ENCODE measurements at regions not wholly inside any gene's neighbourhood (a gene's known extent, or its start where the extent isn't known, plus 50 kb on each side); places are given as distances from the start of the nearest gene placed in this dataset.

DNA sequence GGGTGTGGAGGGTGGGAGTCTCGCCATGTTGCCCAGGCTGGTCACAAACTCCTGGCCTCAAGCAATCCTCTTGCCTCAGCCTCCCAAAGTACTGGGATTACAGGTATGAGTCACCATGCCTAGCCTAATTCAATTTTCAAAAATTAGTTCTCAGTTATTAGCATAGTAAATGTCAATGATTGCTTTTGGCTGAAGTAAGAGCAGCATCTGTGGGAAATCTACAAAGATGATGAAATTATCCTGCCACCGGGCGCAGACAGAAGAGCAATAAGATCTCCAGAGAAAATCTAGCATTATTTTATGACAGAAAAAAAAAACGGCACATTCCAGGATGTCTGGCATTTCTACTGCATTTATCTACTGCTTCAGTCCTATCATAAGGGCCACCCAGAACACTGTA, 97.9 kb upstream of the DAAM1 start:
- peaks cover 6% of the 10 kb centered on the region for H3K4me1 Mint-ChIP-seq (ENCODE audit: unreplicated experiment)
- H3K9me3 Mint-ChIP-seq (ENCODE audit: unreplicated experiment), result no peaks in the 10 kb centered on the region
- peaks cover 25% of the 10 kb centered on the region for H3K27me3 Mint-ChIP-seq (ENCODE audit: unreplicated experiment)
- no peak for DNase-seq (ENCODE audit: extremely low spot score, unreplicated experiment)
- TF ChIP-seq, protein P1, sequence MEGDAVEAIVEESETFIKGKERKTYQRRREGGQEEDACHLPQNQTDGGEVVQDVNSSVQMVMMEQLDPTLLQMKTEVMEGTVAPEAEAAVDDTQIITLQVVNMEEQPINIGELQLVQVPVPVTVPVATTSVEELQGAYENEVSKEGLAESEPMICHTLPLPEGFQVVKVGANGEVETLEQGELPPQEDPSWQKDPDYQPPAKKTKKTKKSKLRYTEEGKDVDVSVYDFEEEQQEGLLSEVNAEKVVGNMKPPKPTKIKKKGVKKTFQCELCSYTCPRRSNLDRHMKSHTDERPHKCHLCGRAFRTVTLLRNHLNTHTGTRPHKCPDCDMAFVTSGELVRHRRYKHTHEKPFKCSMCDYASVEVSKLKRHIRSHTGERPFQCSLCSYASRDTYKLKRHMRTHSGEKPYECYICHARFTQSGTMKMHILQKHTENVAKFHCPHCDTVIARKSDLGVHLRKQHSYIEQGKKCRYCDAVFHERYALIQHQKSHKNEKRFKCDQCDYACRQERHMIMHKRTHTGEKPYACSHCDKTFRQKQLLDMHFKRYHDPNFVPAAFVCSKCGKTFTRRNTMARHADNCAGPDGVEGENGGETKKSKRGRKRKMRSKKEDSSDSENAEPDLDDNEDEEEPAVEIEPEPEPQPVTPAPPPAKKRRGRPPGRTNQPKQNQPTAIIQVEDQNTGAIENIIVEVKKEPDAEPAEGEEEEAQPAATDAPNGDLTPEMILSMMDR (IDR thresholded peaks at IDR 0.05), result no peak
- H3K36me3 Mint-ChIP-seq (ENCODE audit: unreplicated experiment), result no peaks in the 10 kb centered on the region
- H3K4me3 Mint-ChIP-seq (ENCODE audit: unreplicated experiment), result no peak overlapping the region
- no peak overlapping the region for H3K27ac Mint-ChIP-seq (ENCODE audit: unreplicated experiment)

DNA sequence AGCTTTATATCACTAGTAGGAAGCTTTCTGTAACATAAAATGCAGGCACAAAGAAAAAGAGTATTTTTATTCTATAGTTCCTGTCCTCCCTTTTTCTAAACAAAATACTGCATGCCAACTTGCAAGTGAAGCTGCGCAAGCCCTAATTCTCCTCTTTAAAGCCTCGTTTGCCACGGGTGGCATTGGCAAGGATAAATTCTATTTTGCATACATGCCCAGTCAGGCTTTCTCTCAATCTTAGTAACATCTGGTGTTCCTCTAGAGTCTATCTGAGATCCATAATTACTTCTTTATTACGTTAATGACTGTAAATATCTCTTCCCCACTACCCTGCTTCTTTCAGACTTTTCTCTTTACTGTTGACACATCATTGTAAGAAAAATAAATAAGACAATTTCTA, 97.1 kb upstream of the DAAM1 start:
- H3K27ac Mint-ChIP-seq (ENCODE audit: unreplicated experiment), result no peak overlapping the region
- TF ChIP-seq, protein P1 (IDR thresholded peaks at IDR 0.05), result no peak
- H3K9me3 Mint-ChIP-seq (ENCODE audit: unreplicated experiment), result no peaks in the 10 kb centered on the region
- no peaks in the 10 kb centered on the region for H3K36me3 Mint-ChIP-seq (ENCODE audit: unreplicated experiment)
- no peak for DNase-seq (ENCODE audit: extremely low spot score, unreplicated experiment)
- no peak overlapping the region for H3K4me3 Mint-ChIP-seq (ENCODE audit: unreplicated experiment)
- H3K4me1 Mint-ChIP-seq (ENCODE audit: unreplicated experiment), result peaks cover under 1% of the 10 kb centered on the region
- peaks cover 25% of the 10 kb centered on the region for H3K27me3 Mint-ChIP-seq (ENCODE audit: unreplicated experiment)

DNA sequence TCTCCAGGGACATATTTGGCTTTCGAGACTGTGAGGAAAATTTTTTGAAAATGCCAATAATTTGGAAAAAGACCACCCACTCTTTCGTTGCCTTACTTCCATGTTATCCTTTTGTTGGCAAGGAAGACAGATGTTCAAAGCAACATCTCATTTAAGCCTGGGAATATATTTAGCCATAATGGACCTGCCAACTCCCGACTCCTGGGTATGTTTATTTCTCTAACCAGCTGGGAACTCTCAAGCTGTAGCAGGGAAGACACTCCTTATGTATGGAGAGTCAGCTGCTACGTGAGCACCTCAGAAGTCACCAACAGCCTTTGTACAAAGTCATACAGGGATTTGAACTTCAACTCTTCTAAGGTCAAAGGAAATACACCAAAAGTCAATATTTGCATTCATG, 96.5 kb upstream of the DAAM1 start:
- no peak for DNase-seq (ENCODE audit: extremely low spot score, unreplicated experiment)
- H3K4me1 Mint-ChIP-seq (ENCODE audit: unreplicated experiment), result no peaks in the 10 kb centered on the region
- H3K4me3 Mint-ChIP-seq (ENCODE audit: unreplicated experiment), result no peak overlapping the region
- H3K27ac Mint-ChIP-seq (ENCODE audit: unreplicated experiment), result no peak overlapping the region
- no peaks in the 10 kb centered on the region for H3K36me3 Mint-ChIP-seq (ENCODE audit: unreplicated experiment)
- no peaks in the 10 kb centered on the region for H3K9me3 Mint-ChIP-seq (ENCODE audit: unreplicated experiment)
- TF ChIP-seq, protein P1 (IDR thresholded peaks at IDR 0.05), result no peak
- H3K27me3 Mint-ChIP-seq (ENCODE audit: unreplicated experiment), result peaks cover 25% of the 10 kb centered on the region

DNA sequence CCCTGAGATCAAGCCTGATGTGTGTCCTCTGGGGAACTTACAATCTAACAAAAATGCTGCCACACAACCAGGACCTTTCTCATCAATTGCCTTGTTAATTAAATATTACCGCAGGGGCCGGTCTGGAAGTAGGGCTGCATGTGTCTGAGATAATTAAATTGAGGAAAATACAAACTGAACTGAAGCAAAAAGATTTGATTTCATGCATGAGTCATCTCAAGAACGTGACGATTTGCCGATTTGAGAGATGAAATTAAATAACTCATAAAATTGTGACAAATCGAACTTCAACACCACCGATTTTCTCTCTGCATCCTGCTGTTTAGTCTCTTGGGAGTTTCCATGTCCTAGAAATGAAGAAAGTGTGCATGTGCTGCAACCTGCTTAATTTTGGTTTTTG, 94.6 kb upstream of the DAAM1 start:
- H3K27me3 Mint-ChIP-seq (ENCODE audit: unreplicated experiment), result peaks cover 25% of the 10 kb centered on the region
- TF ChIP-seq, protein P1 (IDR thresholded peaks at IDR 0.05), result no peak
- no peak overlapping the region for H3K27ac Mint-ChIP-seq (ENCODE audit: unreplicated experiment)

DNA sequence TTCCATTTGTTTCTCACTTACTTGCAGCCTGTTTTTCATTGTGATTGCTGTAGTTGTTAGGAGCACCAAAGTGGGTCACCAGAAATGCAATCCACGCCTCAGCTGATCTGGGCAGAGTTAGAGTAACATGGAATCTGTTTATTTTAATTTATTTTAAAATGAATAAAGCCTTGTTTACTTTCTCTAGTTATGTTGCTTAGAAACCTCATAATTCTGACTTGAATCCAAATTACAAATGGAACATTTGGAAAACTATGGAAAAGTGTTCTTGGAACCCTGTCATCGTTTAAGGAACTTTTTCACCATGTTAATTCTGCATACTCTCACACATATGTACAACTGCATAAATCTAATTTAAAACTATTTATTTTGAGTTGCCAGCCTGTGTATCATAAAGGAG, 92.2 kb upstream of the DAAM1 start:
- H3K9me3 Mint-ChIP-seq (ENCODE audit: unreplicated experiment), result no peaks in the 10 kb centered on the region
- peaks cover 28% of the 10 kb centered on the region for H3K27me3 Mint-ChIP-seq (ENCODE audit: unreplicated experiment)
- no peak overlapping the region for H3K27ac Mint-ChIP-seq (ENCODE audit: unreplicated experiment)
- H3K4me1 Mint-ChIP-seq (ENCODE audit: unreplicated experiment), result no peaks in the 10 kb centered on the region
- H3K36me3 Mint-ChIP-seq (ENCODE audit: unreplicated experiment), result no peaks in the 10 kb centered on the region
- no peak overlapping the region for H3K4me3 Mint-ChIP-seq (ENCODE audit: unreplicated experiment)
- TF ChIP-seq, protein P1 (IDR thresholded peaks at IDR 0.05), result no peak
- DNase-seq (ENCODE audit: extremely low spot score, unreplicated experiment), result no peak

More for the DNA sequence above, 94.6 kb upstream of the DAAM1 start:
- no peak for DNase-seq (ENCODE audit: extremely low spot score, unreplicated experiment)
- no peaks in the 10 kb centered on the region for H3K36me3 Mint-ChIP-seq (ENCODE audit: unreplicated experiment)
- H3K4me3 Mint-ChIP-seq (ENCODE audit: unreplicated experiment), result no peak overlapping the region
- H3K9me3 Mint-ChIP-seq (ENCODE audit: unreplicated experiment), result no peaks in the 10 kb centered on the region
- no peaks in the 10 kb centered on the region for H3K4me1 Mint-ChIP-seq (ENCODE audit: unreplicated experiment)

Measured in osteocyte (in vitro differentiated cells).